PC-3 (cell line): ENCODE measurements at regions not wholly inside any gene's neighbourhood (a gene's known extent, or its start where the extent isn't known, plus 50 kb on each side); places are given as distances from the start of the nearest gene placed in this dataset.

Experiments
- CTCF ChIP-seq: fragments of 300-600 bp; sonication (generic); conservative IDR thresholded peaks from 2 replicates; pipeline ENCODE4 v1.5.1; 2017; ENCODE audit warnings: antibody characterized with exemption, low read depth, mild to moderate bottlenecking, low read length
- EZH2 ChIP-seq: fragments of 300-600 bp; sonication (generic); IDR thresholded peaks from one replicate; pipeline ENCODE4 v1.6.1; 2017; ENCODE audit warnings: antibody characterized with exemption, mild to moderate bottlenecking, low read length; ENCODE audit not compliant: unreplicated experiment
- EZH2phosphoT487 ChIP-seq: fragments of 300-600 bp; sonication (generic); IDR thresholded peaks from 2 replicates; pipeline ENCODE4 v1.6.1; 2018; ENCODE audit warnings: mild to moderate bottlenecking, antibody characterized with exemption, low read length, borderline replicate concordance

- TF ChIP-seq EZH2: no peak
- no peak for TF ChIP-seq CTCF
- no peak for TF ChIP-seq EZH2phosphoT487
Observed at GRCh38 chr7:149558149-149558861, 60.7 kb upstream of the ZNF746 start.
